ENCODE measurements at regions not wholly inside any gene's neighbourhood (a gene's known extent, or its start where the extent isn't known, plus 50 kb on each side); places are given as distances from the start of the nearest gene placed in this dataset.

- TF ChIP-seq ZFX (IDR thresholded peaks at IDR 0.05): no peak
- TF ChIP-seq, protein P1, sequence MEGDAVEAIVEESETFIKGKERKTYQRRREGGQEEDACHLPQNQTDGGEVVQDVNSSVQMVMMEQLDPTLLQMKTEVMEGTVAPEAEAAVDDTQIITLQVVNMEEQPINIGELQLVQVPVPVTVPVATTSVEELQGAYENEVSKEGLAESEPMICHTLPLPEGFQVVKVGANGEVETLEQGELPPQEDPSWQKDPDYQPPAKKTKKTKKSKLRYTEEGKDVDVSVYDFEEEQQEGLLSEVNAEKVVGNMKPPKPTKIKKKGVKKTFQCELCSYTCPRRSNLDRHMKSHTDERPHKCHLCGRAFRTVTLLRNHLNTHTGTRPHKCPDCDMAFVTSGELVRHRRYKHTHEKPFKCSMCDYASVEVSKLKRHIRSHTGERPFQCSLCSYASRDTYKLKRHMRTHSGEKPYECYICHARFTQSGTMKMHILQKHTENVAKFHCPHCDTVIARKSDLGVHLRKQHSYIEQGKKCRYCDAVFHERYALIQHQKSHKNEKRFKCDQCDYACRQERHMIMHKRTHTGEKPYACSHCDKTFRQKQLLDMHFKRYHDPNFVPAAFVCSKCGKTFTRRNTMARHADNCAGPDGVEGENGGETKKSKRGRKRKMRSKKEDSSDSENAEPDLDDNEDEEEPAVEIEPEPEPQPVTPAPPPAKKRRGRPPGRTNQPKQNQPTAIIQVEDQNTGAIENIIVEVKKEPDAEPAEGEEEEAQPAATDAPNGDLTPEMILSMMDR (conservative IDR thresholded peaks at IDR 0.05): no peak
- H3K27ac ChIP-seq: no peak overlapping the region
These were observed 62.6 kb downstream of the DLL1 start for GRCh38 chr6:170227996-170228945.

DNA sequence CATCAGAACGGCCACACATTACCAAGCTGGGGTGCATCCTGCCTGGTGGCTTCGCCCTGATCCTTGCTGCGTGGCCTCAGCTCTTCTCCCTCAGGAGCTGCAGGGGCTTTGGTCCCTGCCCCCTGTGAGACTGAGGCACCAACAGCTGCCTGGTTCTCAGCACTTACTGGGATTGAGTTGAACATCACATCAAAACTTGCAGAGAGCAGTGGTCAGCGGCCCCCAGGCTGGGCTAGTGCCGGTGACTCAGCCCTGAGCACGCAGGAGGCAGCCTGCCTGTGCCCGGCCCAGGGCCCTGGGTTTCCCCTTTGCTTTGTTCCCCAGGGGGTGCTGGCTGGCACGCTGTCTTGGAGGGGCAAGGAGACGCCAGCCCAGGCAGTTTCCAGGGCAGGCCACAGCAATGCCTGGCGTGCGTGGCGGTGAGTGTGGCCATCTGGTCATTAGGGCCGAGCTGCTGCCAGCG is 63.3 kb downstream of the DLL1 start:
- no peak overlapping the region for H3K27ac ChIP-seq
- no peak for TF ChIP-seq ZFX (IDR thresholded peaks at IDR 0.05)
- TF ChIP-seq, protein P1 (conservative IDR thresholded peaks at IDR 0.05): no peak

DNA sequence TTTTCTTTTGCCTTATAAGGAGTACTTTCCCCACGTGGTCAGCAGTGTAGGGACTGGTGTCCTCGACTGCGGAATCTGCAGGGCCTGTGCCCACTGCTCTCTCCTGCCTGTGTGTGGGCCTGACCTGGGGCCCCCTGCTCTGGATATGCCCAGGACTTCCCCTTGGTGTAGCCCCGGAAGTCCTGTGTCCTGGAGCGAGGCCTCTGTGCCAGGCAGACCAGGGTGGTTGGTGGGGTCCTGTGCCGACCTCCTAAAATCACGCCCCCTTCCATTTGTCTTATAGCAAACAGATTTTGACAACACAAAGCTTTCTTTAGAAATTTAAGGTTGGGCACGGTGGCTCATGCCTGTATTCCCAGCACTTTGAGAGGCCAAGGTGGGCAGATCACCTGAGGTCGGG is 64.2 kb downstream of the DLL1 start:
- H3K27ac ChIP-seq: peak overlapping the region; percentile 25
- TF ChIP-seq, protein P1 (conservative IDR thresholded peaks at IDR 0.05): no peak
- TF ChIP-seq ZFX (IDR thresholded peaks at IDR 0.05): no peak

DNA sequence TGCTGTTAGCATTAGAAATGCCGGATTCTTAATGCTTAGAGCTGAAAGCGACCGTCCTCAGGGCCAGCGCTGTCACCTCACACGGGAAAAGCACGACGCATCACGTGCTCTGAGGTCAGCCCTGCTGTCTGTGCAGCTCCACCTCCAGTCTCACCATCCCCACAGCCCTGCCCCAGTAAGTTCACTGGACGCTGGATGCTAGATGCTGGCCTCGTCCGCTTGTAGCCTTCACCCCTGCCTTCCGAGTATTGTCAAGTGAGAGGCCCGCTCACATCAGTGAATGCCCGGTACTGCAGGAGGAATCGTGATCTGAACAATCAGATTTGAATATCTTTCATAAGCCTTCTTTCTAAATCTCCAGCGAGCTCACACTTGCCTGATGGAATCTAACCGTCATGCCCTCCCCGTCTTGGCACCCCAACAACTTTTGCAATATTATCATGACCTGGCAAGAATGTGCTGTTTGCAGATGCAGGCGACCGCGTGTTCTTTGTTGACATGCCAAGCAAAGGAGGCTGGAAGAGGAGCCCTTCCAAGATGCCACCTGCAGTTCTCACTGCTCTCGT is 64.9 kb downstream of the DLL1 start:
- peak overlapping the region; percentile 25 for H3K27ac ChIP-seq
- no peak for TF ChIP-seq ZFX (IDR thresholded peaks at IDR 0.05)
- TF ChIP-seq, protein P1 (conservative IDR thresholded peaks at IDR 0.05): no peak

DNA sequence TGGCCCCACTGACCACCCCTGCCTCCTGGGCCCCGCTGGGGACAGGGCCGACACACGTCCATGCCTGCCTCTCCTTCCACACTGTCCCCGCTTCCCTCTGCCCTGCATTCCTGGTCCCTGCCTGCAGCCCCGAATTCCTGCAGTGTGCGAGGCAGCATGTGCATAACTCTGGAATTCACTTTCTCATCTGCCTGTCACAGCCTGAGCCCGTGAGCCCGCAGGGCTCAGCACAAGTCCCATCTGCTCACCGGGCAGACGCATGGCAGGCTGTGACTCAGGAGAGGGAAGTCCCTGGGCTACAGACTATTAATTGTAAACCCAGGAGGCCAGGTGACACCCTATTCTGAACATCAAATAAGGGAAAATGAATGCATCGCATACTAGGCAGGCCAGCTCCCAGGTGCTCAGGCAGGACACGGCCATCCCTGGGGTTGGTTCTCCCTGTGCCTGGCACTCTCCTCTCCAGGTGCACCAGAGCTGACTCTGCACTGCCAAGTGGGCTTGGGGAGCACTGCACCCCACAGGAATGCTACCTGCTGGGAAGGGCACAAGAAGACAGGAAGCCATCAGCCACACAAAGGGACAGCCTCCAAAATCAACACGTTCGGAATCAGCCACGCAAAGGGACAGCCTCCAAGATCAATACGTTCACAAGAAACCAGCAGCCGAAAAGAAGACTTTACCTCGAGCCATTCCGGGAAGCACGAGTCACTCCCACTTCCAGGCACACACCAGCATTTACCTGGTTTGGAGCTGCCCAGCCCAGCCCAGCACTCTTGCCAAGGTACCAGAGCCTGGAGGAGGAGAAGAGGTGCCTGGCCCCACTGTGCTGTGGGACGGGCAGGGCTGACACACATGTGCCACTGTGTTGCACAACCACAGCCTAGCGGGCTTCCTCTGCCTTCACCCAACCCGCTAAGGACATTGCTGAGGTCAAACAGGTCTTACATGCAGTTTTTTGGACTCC is 65.9 kb downstream of the DLL1 start:
- TF ChIP-seq ZFX (IDR thresholded peaks at IDR 0.05): no peak
- TF ChIP-seq, protein P1 (conservative IDR thresholded peaks at IDR 0.05): no peak
- peak overlapping the region; percentile 25 for H3K27ac ChIP-seq

- no peak overlapping the region; the same call in 1 of the 2 replicates for H3K27ac ChIP-seq
- TF ChIP-seq, protein P1 (conservative IDR thresholded peaks at IDR 0.05): no peak
- no peak for TF ChIP-seq ZFX (IDR thresholded peaks at IDR 0.05)
These were observed 66.9 kb downstream of the DLL1 start for GRCh38 chr6:170223718-170224693.

All from C4-2B (cell line).